ENCODE measurements at regions not wholly inside any gene's neighbourhood (a gene's known extent, or its start where the extent isn't known, plus 50 kb on each side); places are given as distances from the start of the nearest gene placed in this dataset.

GRCh38 chr3:16834214-16834613 lies 50.5 kb upstream of the PLCL2 start:
- peak in 2 of 3 experiments; percentile 28 to 31; a peak in 2 of 6 replicates for TF ChIP-seq CTCF (IDR thresholded peaks at IDR 0.05 in 2 of 3, conservative IDR thresholded peaks at IDR 0.05 in 1 of 3; ENCODE audit: control insufficient read depth in 2 of 3, extremely low read depth in 1 of 3, insufficient read depth in 1 of 3, low read depth in 3 of 3, low read length in 3 of 3)
- TF ChIP-seq ZBED1 (IDR thresholded peaks at IDR 0.05; ENCODE audit: borderline replicate concordance), result no peak
- no peak for TF ChIP-seq MXI1 (IDR thresholded peaks at IDR 0.05; ENCODE audit: low read depth, low read length)
